SK-N-SH (cell line): ENCODE measurements at regions not wholly inside any gene's neighbourhood (a gene's known extent, or its start where the extent isn't known, plus 50 kb on each side); places are given as distances from the start of the nearest gene placed in this dataset.

Experiments used
- CTCF ChIA-PET: fragments of 300-600, 350-600 bp; formaldehyde crosslinking; extraction: SDS; loops from one replicate; lab custom pipeline; 2021; lab: Yijun Ruan, JAX
- POLR2A ChIA-PET: fragments of 350-600 bp; sonication (Branson Sonifier 250); formaldehyde crosslinking; extraction: SDS; loops from one replicate; lab custom pipeline; 2020; ENCODE audit warnings: antibody characterized with exemption, inconsistent platforms; lab: Yijun Ruan, JAX
- DNase-seq: peaks from one replicate; pipeline ENCODE4 v3.0.0; 2012
- H2AFZ ChIP-seq: fragments of 200-600 bp; sonication (generic); 2 replicates; pipeline ENCODE4 v1.8.1; 2016; ENCODE audit warnings: antibody characterized with exemption, mild to moderate bottlenecking, low read depth
- H3F3A ChIP-seq: fragments of 200-600 bp; sonication (generic); replicated peaks from 2 replicates; pipeline ENCODE3; 2016; ENCODE audit warnings: antibody characterized with exemption, mild to moderate bottlenecking; ENCODE audit not compliant: insufficient read depth
- H3K27ac ChIP-seq, 2 experiments: fragments of 200-500 bp in 1 of 2; fragments of 200-600 bp in 1 of 2; sonication (Bioruptor generic) in 1 of 2; sonication (generic), shearing (Covaris generic) in 1 of 2; 2 replicates each; pipeline versions ENCODE4 v1.5.1 to v1.6.1; 2014 to 2016; ENCODE audit warnings: low read depth in 2 of 2, inconsistent platforms in 1 of 2, low read length in 1 of 2, mild to moderate bottlenecking in 1 of 2, mixed read lengths in 1 of 2
- H3K27me3 ChIP-seq: fragments of 200-600 bp; sonication (generic), shearing (Covaris generic); 2 replicates; pipeline ENCODE4 v1.6.1; 2016; ENCODE audit warnings: mixed run types; ENCODE audit not compliant: insufficient read depth
- H3K36me3 ChIP-seq, 2 experiments: fragments of 200-500 bp in 1 of 2; fragments of 200-600 bp in 1 of 2; sonication (Bioruptor generic) in 1 of 2; sonication (generic) in 1 of 2; replicated peaks in 1 of 2; 2 replicates each; pipeline versions ENCODE3 to v1.5.1; 2014 to 2016; ENCODE audit warnings: low read length in 1 of 2, mild to moderate bottlenecking in 1 of 2; ENCODE audit not compliant: insufficient read depth in 2 of 2, control insufficient read depth in 1 of 2
- H3K4me1 ChIP-seq, 2 experiments: fragments of 200-500 bp in 1 of 2; fragments of 200-600 bp in 1 of 2; sonication (Bioruptor generic) in 1 of 2; sonication (generic), shearing (Covaris generic) in 1 of 2; 2 replicates each; pipeline versions ENCODE4 v1.5.1 to v1.6.1; 2014 to 2016; ENCODE audit warnings: low read depth in 1 of 2, low read length in 1 of 2, mixed run types in 1 of 2; ENCODE audit not compliant: insufficient read depth in 2 of 2, control insufficient read depth in 1 of 2
- H3K4me2 ChIP-seq: fragments of 200-600 bp; sonication (generic), shearing (Covaris generic); 2 replicates; pipeline ENCODE4 v1.6.1; 2017; ENCODE audit warnings: mixed run types
- H3K4me3 ChIP-seq, 2 experiments: fragments of 200-500 bp in 1 of 2; fragments of 200-600 bp in 1 of 2; sonication (Bioruptor generic) in 1 of 2; sonication (generic), shearing (Covaris generic) in 1 of 2; 2 replicates each; pipeline versions ENCODE4 v1.5.1 to v1.8.1; 2014 to 2016; ENCODE audit warnings: low read depth in 2 of 2, inconsistent platforms in 1 of 2, low read length in 1 of 2, mild to moderate bottlenecking in 1 of 2, mixed read lengths in 1 of 2, moderate library complexity in 1 of 2
- H3K79me2 ChIP-seq: fragments of 200-600 bp; sonication (generic); 2 replicates; pipeline ENCODE4 v1.8.1; 2017; ENCODE audit warnings: mild to moderate bottlenecking; ENCODE audit not compliant: insufficient read depth
- H3K9ac ChIP-seq: fragments of 200-600 bp; sonication (generic); 2 replicates; pipeline ENCODE4 v1.6.1; 2017; ENCODE audit warnings: mixed run types
- H3K9me2 ChIP-seq: fragments of 200-600 bp; sonication (generic); 2 replicates; pipeline ENCODE4 v1.6.1; 2017; ENCODE audit warnings: mixed run types
- H3K9me3 ChIP-seq: fragments of 200-600 bp; sonication (generic); 2 replicates; pipeline ENCODE4 v1.6.1; 2017; ENCODE audit warnings: mixed run types, mild to moderate bottlenecking, moderate library complexity
- H4K20me1 ChIP-seq: fragments of 200-600 bp; sonication (generic); 2 replicates; pipeline ENCODE4 v1.6.1; 2017; ENCODE audit warnings: mild to moderate bottlenecking, mixed run types; ENCODE audit not compliant: insufficient read depth
- CHD2 ChIP-seq: fragments of 150-350 bp; IDR thresholded peaks from 2 replicates; pipeline ENCODE4 v1.6.1; 2018; ENCODE audit warnings: low read length; ENCODE audit not compliant: partially characterized antibody
- EP300 ChIP-seq, 2 experiments: IDR thresholded peaks; 2 replicates each; pipeline versions ENCODE4 v1.4.0 to v1.6.1; 2012; ENCODE audit warnings: borderline replicate concordance in 1 of 2, low read depth in 1 of 2, low read length in 1 of 2
- FOXM1 ChIP-seq: IDR thresholded peaks from 2 replicates; pipeline ENCODE4 v1.4.0; 2012; ENCODE audit warnings: low read depth, mild to moderate bottlenecking
- GABPA ChIP-seq: IDR thresholded peaks from 2 replicates; pipeline ENCODE4 v1.4.0; 2012; ENCODE audit warnings: low read depth, mild to moderate bottlenecking
- GATA2 ChIP-seq: sonication (generic); formaldehyde crosslinking; IDR thresholded peaks from 2 replicates; pipeline ENCODE4 v1.5.0; 2020; ENCODE audit warnings: mild to moderate bottlenecking, missing genetic modification reagents
- MXI1 ChIP-seq: IDR thresholded peaks from 2 replicates; pipeline ENCODE4 v1.6.1; 2012; ENCODE audit warnings: mild to moderate bottlenecking, low read depth, low read length, improper control_type of control experiment
- NFIC ChIP-seq: IDR thresholded peaks from 2 replicates; pipeline ENCODE4 v1.4.0; 2012; ENCODE audit warnings: borderline replicate concordance
- POLR2AphosphoS5 ChIP-seq: IDR thresholded peaks from 2 replicates; pipeline ENCODE4 v1.6.1; 2012; ENCODE audit warnings: low read depth, low read length
- RAD21 ChIP-seq: IDR thresholded peaks from 2 replicates; pipeline ENCODE4 v1.6.1; 2012; ENCODE audit warnings: mild to moderate bottlenecking, low read length
- RCOR1 ChIP-seq: fragments of 150-350 bp; IDR thresholded peaks from 2 replicates; pipeline ENCODE4 v1.6.1; 2017; ENCODE audit warnings: antibody characterized with exemption, low read length
- TAF1 ChIP-seq: IDR thresholded peaks from 2 replicates; pipeline ENCODE4 v1.6.1; 2012; ENCODE audit warnings: low read depth, mild to moderate bottlenecking, low read length, moderate library complexity, borderline replicate concordance
- TCF12 ChIP-seq: IDR thresholded peaks from 2 replicates; pipeline ENCODE4 v1.4.0; 2012
- YY1 ChIP-seq: IDR thresholded peaks from 2 replicates; pipeline ENCODE4 v1.4.0; 2012; ENCODE audit warnings: low read depth, mild to moderate bottlenecking
- WGBS: methylation state at CpG from one replicate; pipeline ENCODE4 v1.1.6; 2017; ENCODE audit warnings: low lambda C conversion rate; 5-methylcytosine and 5-hydroxymethylcytosine counted together
- TF ChIP-seq, protein P1 (sequence below): fragments of 150-350 bp; IDR thresholded peaks from 2 replicates; pipeline ENCODE4 v1.6.1; 2016; ENCODE audit warnings: mild to moderate bottlenecking, low read depth, low read length
- TF ChIP-seq, protein P2 (sequence below): IDR thresholded peaks from 2 replicates; pipeline ENCODE4 v1.4.0; 2012; ENCODE audit warnings: low read depth
- TF ChIP-seq, protein P3 (sequence below): IDR thresholded peaks from 2 replicates; pipeline ENCODE4 v1.6.1; 2012; ENCODE audit warnings: mild to moderate bottlenecking, low read depth, low read length, moderate library complexity
- TF ChIP-seq, protein P4 (sequence below): fragments of 200-600 bp; sonication (generic); IDR thresholded peaks from 2 replicates; pipeline ENCODE4 v1.6.1; 2017; ENCODE audit warnings: antibody characterized with exemption, mild to moderate bottlenecking, moderate library complexity

DNA sequence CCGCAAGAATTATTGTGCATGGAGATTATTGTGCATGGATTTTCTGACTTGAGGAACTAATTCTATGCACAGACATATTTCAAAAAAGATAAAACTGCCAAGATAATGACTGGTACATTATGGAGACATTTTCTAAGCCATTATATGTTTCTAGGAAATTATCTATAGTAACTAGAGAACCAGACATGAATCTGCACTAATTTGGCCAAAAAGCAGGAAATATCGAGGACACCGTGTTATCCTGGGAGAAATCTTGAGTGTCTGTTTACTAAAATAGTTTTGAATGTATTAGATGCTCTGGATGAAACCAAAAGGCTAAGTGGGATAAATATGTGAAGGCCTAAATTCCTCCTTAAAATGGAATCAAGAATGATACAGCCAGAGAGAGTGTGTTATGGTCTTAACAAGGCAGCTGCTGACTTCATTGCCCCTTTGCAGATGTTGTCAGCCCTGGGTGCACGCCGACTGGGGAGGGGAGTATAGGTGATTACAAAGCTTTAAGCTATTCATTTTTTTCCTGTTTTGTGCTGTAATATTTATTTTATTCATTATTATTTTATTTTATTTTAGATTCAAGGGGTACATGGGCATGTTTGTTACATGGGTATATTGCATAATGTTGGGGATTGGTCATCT lies 226.7 kb downstream of the UTP18 start:
- WGBS: 11% methylated on average over 5 of the region's 5 CpGs
- H3K4me3 ChIP-seq: no peak overlapping the region
- H3K27me3 ChIP-seq: no peaks in the 10 kb centered on the region
- DNase-seq: peak; percentile 55
- ChIA-PET POLR2A (no interaction called here), CTCF (interaction anchor here (0.9 to 2.4 kb wide), 7 partner anchors 9 to 619 kb away, joined by 3 to 16 read pairs (median 3); no protein-coding TSS in a partner anchor)
- no peaks in the 10 kb centered on the region for H4K20me1 ChIP-seq
- H3K9ac ChIP-seq: no peak overlapping the region
- no peaks in the 10 kb centered on the region for H3K79me2 ChIP-seq
- no peaks in the 10 kb centered on the region for H3K9me2 ChIP-seq
- H3K9me3 ChIP-seq: no peaks in the 10 kb centered on the region
- H3K4me1 ChIP-seq: peaks cover 0 to 17% of the 10 kb centered on the region in 2 experiments; a peak in 2 of 4 replicates
- no peaks in the 10 kb centered on the region for H3F3A ChIP-seq
- H3K4me2 ChIP-seq: no peak overlapping the region
- TF ChIP-seq FOXM1: no peak
- peak; percentile 80; the same call in 1 of the 2 replicates for TF ChIP-seq RCOR1
- no peak for TF ChIP-seq YY1
- TF ChIP-seq, protein P1, sequence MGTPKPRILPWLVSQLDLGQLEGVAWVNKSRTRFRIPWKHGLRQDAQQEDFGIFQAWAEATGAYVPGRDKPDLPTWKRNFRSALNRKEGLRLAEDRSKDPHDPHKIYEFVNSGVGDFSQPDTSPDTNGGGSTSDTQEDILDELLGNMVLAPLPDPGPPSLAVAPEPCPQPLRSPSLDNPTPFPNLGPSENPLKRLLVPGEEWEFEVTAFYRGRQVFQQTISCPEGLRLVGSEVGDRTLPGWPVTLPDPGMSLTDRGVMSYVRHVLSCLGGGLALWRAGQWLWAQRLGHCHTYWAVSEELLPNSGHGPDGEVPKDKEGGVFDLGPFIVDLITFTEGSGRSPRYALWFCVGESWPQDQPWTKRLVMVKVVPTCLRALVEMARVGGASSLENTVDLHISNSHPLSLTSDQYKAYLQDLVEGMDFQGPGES: no peak
- TF ChIP-seq, protein P2, sequence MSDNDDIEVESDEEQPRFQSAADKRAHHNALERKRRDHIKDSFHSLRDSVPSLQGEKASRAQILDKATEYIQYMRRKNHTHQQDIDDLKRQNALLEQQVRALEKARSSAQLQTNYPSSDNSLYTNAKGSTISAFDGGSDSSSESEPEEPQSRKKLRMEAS: no peak
- peak; percentile 81 for TF ChIP-seq GATA2 (CRISPR knock-in tag)
- TF ChIP-seq, protein P3, sequence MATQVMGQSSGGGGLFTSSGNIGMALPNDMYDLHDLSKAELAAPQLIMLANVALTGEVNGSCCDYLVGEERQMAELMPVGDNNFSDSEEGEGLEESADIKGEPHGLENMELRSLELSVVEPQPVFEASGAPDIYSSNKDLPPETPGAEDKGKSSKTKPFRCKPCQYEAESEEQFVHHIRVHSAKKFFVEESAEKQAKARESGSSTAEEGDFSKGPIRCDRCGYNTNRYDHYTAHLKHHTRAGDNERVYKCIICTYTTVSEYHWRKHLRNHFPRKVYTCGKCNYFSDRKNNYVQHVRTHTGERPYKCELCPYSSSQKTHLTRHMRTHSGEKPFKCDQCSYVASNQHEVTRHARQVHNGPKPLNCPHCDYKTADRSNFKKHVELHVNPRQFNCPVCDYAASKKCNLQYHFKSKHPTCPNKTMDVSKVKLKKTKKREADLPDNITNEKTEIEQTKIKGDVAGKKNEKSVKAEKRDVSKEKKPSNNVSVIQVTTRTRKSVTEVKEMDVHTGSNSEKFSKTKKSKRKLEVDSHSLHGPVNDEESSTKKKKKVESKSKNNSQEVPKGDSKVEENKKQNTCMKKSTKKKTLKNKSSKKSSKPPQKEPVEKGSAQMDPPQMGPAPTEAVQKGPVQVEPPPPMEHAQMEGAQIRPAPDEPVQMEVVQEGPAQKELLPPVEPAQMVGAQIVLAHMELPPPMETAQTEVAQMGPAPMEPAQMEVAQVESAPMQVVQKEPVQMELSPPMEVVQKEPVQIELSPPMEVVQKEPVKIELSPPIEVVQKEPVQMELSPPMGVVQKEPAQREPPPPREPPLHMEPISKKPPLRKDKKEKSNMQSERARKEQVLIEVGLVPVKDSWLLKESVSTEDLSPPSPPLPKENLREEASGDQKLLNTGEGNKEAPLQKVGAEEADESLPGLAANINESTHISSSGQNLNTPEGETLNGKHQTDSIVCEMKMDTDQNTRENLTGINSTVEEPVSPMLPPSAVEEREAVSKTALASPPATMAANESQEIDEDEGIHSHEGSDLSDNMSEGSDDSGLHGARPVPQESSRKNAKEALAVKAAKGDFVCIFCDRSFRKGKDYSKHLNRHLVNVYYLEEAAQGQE: no peak
- TF ChIP-seq TCF12: peak; percentile 42; the same call in 1 of the 2 replicates
- TF ChIP-seq EP300 (IDR thresholded peaks at IDR 0.05; ENCODE audit: borderline replicate concordance in 1 of 2, low read depth in 1 of 2, low read length in 1 of 2): peak in 1 of 2 experiments; percentile 85; a peak in 2 of 4 replicates
- no peak for TF ChIP-seq GABPA
- peak; percentile 33; the same call in 1 of the 2 replicates for TF ChIP-seq MXI1
- no peak for TF ChIP-seq NFIC
- peak; percentile 59 for TF ChIP-seq CHD2
- TF ChIP-seq RAD21: peak; percentile 5; the same call in 1 of the 2 replicates
- no peak for TF ChIP-seq TAF1
- TF ChIP-seq POLR2AphosphoS5: no peak
- TF ChIP-seq, protein P4, sequence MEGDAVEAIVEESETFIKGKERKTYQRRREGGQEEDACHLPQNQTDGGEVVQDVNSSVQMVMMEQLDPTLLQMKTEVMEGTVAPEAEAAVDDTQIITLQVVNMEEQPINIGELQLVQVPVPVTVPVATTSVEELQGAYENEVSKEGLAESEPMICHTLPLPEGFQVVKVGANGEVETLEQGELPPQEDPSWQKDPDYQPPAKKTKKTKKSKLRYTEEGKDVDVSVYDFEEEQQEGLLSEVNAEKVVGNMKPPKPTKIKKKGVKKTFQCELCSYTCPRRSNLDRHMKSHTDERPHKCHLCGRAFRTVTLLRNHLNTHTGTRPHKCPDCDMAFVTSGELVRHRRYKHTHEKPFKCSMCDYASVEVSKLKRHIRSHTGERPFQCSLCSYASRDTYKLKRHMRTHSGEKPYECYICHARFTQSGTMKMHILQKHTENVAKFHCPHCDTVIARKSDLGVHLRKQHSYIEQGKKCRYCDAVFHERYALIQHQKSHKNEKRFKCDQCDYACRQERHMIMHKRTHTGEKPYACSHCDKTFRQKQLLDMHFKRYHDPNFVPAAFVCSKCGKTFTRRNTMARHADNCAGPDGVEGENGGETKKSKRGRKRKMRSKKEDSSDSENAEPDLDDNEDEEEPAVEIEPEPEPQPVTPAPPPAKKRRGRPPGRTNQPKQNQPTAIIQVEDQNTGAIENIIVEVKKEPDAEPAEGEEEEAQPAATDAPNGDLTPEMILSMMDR: no peak
- H3K27ac ChIP-seq: peak overlapping the region in 1 of 2 experiments; percentile 95; a peak in 2 of 4 replicates
- H3K36me3 ChIP-seq: no peaks in the 10 kb centered on the region
- H2AFZ ChIP-seq: no peak overlapping the region
